ENCODE measurements at regions not wholly inside any gene's neighbourhood (a gene's known extent, or its start where the extent isn't known, plus 50 kb on each side); places are given as distances from the start of the nearest gene placed in this dataset.

GRCh38 chr2:194332799-194333490, 1324.1 kb upstream of the SLC39A10 start:
- Histone ChIP-seq H3K27me3 (ENCODE audit: insufficient read depth, poor library complexity, severe bottlenecking) (no peaks in the 10 kb centered on the region), H3K36me3 (ENCODE audit: low read depth) (no peaks in the 10 kb centered on the region), H3K4me1 (ENCODE audit: insufficient read depth, poor library complexity, severe bottlenecking) (no peaks in the 10 kb centered on the region), H3K4me3 (ENCODE audit: severe bottlenecking) (no peak overlapping the region), H3K9me3 (ENCODE audit: severe bottlenecking) (no peaks in the 10 kb centered on the region), H3K27ac (ENCODE audit: poor library complexity, severe bottlenecking) (no peak overlapping the region)
- no peak for DNase-seq (ENCODE audit: low spot score)
- TF ChIP-seq CTCF (IDR thresholded peaks at IDR 0.05; ENCODE audit: poor library complexity, severe bottlenecking): no peak
- ATAC-seq (ENCODE audit: low read depth): no peak

GRCh38 chr2:194328456-194328855, 1328.6 kb upstream of the SLC39A10 start:
- Histone ChIP-seq H3K4me3 (ENCODE audit: severe bottlenecking) (no peak overlapping the region), H3K27ac (ENCODE audit: poor library complexity, severe bottlenecking) (no peak overlapping the region), H3K4me1 (ENCODE audit: insufficient read depth, poor library complexity, severe bottlenecking) (no peaks in the 10 kb centered on the region), H3K9me3 (ENCODE audit: severe bottlenecking) (no peaks in the 10 kb centered on the region), H3K27me3 (ENCODE audit: insufficient read depth, poor library complexity, severe bottlenecking) (no peaks in the 10 kb centered on the region), H3K36me3 (ENCODE audit: low read depth) (no peaks in the 10 kb centered on the region)
- no peak for ATAC-seq (ENCODE audit: low read depth)
- TF ChIP-seq CTCF (IDR thresholded peaks at IDR 0.05; ENCODE audit: poor library complexity, severe bottlenecking): no peak
- no peak for DNase-seq (ENCODE audit: low spot score)

GRCh38 chr2:194327196-194327888, 1329.7 kb upstream of the SLC39A10 start:
- TF ChIP-seq CTCF (IDR thresholded peaks at IDR 0.05; ENCODE audit: poor library complexity, severe bottlenecking): no peak
- Histone ChIP-seq H3K36me3 (ENCODE audit: low read depth) (no peaks in the 10 kb centered on the region), H3K9me3 (ENCODE audit: severe bottlenecking) (no peaks in the 10 kb centered on the region), H3K27me3 (ENCODE audit: insufficient read depth, poor library complexity, severe bottlenecking) (no peaks in the 10 kb centered on the region), H3K4me1 (ENCODE audit: insufficient read depth, poor library complexity, severe bottlenecking) (no peaks in the 10 kb centered on the region), H3K27ac (ENCODE audit: poor library complexity, severe bottlenecking) (no peak overlapping the region), H3K4me3 (ENCODE audit: severe bottlenecking) (no peak overlapping the region)
- ATAC-seq (ENCODE audit: low read depth) (no peak), DNase-seq (ENCODE audit: low spot score) (no peak)

GRCh38 chr2:194323740-194324139, 1333.3 kb upstream of the SLC39A10 start:
- Histone ChIP-seq H3K4me3 (ENCODE audit: severe bottlenecking) (no peak overlapping the region), H3K27me3 (ENCODE audit: insufficient read depth, poor library complexity, severe bottlenecking) (no peaks in the 10 kb centered on the region), H3K9me3 (ENCODE audit: severe bottlenecking) (no peaks in the 10 kb centered on the region), H3K4me1 (ENCODE audit: insufficient read depth, poor library complexity, severe bottlenecking) (no peaks in the 10 kb centered on the region), H3K36me3 (ENCODE audit: low read depth) (no peaks in the 10 kb centered on the region), H3K27ac (ENCODE audit: poor library complexity, severe bottlenecking) (no peak overlapping the region)
- no peak for TF ChIP-seq CTCF (IDR thresholded peaks at IDR 0.05; ENCODE audit: poor library complexity, severe bottlenecking)
- no peak for ATAC-seq (ENCODE audit: low read depth)
- no peak for DNase-seq (ENCODE audit: low spot score)

GRCh38 chr2:194320520-194320919, 1336.5 kb upstream of the SLC39A10 start:
- Histone ChIP-seq H3K27me3 (ENCODE audit: insufficient read depth, poor library complexity, severe bottlenecking) (no peaks in the 10 kb centered on the region), H3K36me3 (ENCODE audit: low read depth) (no peaks in the 10 kb centered on the region), H3K27ac (ENCODE audit: poor library complexity, severe bottlenecking) (no peak overlapping the region), H3K4me3 (ENCODE audit: severe bottlenecking) (no peak overlapping the region), H3K9me3 (ENCODE audit: severe bottlenecking) (no peaks in the 10 kb centered on the region), H3K4me1 (ENCODE audit: insufficient read depth, poor library complexity, severe bottlenecking) (no peaks in the 10 kb centered on the region)
- no peak for ATAC-seq (ENCODE audit: low read depth)
- no peak for DNase-seq (ENCODE audit: low spot score)
- no peak for TF ChIP-seq CTCF (IDR thresholded peaks at IDR 0.05; ENCODE audit: poor library complexity, severe bottlenecking)
